ENCODE measurements at regions not wholly inside any gene's neighbourhood (a gene's known extent, or its start where the extent isn't known, plus 50 kb on each side); places are given as distances from the start of the nearest gene placed in this dataset.

DNA sequence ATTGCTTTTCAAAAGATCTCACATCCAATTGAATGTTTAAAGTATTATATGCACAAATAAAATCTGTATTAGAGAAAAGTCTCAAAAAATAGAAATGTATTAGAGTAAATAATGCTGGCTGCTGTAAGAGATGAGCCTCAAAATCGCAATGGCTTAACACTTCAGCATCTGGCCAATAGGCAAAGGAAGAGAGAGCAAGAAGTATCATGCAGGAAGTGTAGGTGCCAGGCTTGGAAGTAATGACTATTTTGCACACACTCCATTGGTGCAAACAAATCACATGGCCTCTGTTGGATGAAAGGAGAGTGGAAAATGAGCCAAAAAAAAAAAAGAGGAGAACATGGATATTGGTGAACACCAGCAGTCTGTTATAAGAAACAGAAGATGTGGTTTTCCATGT, 193.0 kb upstream of the E2F8 start:
- TF ChIP-seq, protein P1, sequence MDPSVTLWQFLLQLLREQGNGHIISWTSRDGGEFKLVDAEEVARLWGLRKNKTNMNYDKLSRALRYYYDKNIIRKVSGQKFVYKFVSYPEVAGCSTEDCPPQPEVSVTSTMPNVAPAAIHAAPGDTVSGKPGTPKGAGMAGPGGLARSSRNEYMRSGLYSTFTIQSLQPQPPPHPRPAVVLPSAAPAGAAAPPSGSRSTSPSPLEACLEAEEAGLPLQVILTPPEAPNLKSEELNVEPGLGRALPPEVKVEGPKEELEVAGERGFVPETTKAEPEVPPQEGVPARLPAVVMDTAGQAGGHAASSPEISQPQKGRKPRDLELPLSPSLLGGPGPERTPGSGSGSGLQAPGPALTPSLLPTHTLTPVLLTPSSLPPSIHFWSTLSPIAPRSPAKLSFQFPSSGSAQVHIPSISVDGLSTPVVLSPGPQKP (IDR thresholded peaks at IDR 0.05; ENCODE audit: borderline replicate concordance, low read depth, low read length), result no peak
- TF ChIP-seq, protein P2, sequence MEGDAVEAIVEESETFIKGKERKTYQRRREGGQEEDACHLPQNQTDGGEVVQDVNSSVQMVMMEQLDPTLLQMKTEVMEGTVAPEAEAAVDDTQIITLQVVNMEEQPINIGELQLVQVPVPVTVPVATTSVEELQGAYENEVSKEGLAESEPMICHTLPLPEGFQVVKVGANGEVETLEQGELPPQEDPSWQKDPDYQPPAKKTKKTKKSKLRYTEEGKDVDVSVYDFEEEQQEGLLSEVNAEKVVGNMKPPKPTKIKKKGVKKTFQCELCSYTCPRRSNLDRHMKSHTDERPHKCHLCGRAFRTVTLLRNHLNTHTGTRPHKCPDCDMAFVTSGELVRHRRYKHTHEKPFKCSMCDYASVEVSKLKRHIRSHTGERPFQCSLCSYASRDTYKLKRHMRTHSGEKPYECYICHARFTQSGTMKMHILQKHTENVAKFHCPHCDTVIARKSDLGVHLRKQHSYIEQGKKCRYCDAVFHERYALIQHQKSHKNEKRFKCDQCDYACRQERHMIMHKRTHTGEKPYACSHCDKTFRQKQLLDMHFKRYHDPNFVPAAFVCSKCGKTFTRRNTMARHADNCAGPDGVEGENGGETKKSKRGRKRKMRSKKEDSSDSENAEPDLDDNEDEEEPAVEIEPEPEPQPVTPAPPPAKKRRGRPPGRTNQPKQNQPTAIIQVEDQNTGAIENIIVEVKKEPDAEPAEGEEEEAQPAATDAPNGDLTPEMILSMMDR (conservative IDR thresholded peaks at IDR 0.05; ENCODE audit: low read depth, low read length), result no peak
- TF ChIP-seq POLR2A (IDR thresholded peaks at IDR 0.05; ENCODE audit: low read depth, low read length) (no peak), CEBPB (IDR thresholded peaks at IDR 0.05; ENCODE audit: low read depth, low read length) (no peak), NFE2L2 (IDR thresholded peaks at IDR 0.05; ENCODE audit: low read depth, low read length) (no peak), RAD21 (IDR thresholded peaks at IDR 0.05; ENCODE audit: low read length) (no peak), SMC3 (IDR thresholded peaks at IDR 0.05; ENCODE audit: low read depth, low read length) (no peak)
- TF ChIP-seq, protein P3, sequence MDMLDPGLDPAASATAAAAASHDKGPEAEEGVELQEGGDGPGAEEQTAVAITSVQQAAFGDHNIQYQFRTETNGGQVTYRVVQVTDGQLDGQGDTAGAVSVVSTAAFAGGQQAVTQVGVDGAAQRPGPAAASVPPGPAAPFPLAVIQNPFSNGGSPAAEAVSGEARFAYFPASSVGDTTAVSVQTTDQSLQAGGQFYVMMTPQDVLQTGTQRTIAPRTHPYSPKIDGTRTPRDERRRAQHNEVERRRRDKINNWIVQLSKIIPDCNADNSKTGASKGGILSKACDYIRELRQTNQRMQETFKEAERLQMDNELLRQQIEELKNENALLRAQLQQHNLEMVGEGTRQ (IDR thresholded peaks at IDR 0.05; ENCODE audit: low read depth, low read length), result no peak
